Body of pancreas (tissue), 4 donors: ENCODE measurements at regions not wholly inside any gene's neighbourhood (a gene's known extent, or its start where the extent isn't known, plus 50 kb on each side); places are given as distances from the start of the nearest gene placed in this dataset.

Source experiments
- POLR2A ChIP-seq, 3 donors: fragments of 450-650 bp; IDR thresholded peaks; one replicate each; pipeline ENCODE4 v1.6.1; 2016; ENCODE audit warnings: antibody characterized with exemption in 3 of 3, mild to moderate bottlenecking in 2 of 3
- TF ChIP-seq, protein P1 (sequence below), 7 experiments: fragments of 450-650 bp in 4 of 7; fragments of 200-600 bp in 3 of 7; sonication (generic) in 3 of 7; IDR thresholded peaks; one replicate each; pipeline ENCODE4 v1.5.1; 2016 to 2019; ENCODE audit warnings: antibody characterized with exemption in 7 of 7

DNA sequence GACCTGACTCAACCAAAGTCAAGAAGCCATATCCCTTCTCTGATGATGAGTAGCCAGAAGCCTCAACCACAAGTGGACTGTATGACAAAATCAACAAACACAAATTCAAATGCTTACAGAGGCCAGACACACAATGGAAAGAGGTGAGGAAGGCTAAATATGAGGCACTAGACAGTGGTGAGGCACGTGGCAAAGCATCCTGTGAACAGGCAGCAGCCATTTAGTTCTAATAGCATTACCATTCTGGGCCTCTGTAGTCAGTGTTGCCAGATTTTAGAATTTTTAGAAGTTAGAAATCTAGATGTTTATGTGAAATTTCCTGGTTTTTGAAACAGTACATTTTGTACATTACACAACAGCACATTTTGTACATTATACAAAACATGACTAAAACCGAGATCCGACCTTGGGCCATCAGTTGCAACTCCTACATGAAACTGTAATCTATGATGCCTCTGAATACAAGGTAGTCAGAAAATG, 403.3 kb downstream of the COG6 start:
- TF ChIP-seq, protein P1, sequence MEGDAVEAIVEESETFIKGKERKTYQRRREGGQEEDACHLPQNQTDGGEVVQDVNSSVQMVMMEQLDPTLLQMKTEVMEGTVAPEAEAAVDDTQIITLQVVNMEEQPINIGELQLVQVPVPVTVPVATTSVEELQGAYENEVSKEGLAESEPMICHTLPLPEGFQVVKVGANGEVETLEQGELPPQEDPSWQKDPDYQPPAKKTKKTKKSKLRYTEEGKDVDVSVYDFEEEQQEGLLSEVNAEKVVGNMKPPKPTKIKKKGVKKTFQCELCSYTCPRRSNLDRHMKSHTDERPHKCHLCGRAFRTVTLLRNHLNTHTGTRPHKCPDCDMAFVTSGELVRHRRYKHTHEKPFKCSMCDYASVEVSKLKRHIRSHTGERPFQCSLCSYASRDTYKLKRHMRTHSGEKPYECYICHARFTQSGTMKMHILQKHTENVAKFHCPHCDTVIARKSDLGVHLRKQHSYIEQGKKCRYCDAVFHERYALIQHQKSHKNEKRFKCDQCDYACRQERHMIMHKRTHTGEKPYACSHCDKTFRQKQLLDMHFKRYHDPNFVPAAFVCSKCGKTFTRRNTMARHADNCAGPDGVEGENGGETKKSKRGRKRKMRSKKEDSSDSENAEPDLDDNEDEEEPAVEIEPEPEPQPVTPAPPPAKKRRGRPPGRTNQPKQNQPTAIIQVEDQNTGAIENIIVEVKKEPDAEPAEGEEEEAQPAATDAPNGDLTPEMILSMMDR (IDR thresholded peaks at IDR 0.05), result no peak
- TF ChIP-seq POLR2A (IDR thresholded peaks at IDR 0.05), result no peak
